Lower leg skin (tissue), 3 donors: ENCODE measurements at regions not wholly inside any gene's neighbourhood (a gene's known extent, or its start where the extent isn't known, plus 50 kb on each side); places are given as distances from the start of the nearest gene placed in this dataset.

Source experiments
- CTCF ChIP-seq, 3 donors: fragments of 450-650 bp; IDR thresholded peaks; one replicate each; pipeline ENCODE4 v1.5.1; 2016; ENCODE audit warnings: antibody characterized with exemption in 3 of 3, mild to moderate bottlenecking in 3 of 3, moderate library complexity in 2 of 3
- POLR2A ChIP-seq, 2 donors: fragments of 450-650 bp; IDR thresholded peaks; one replicate each; pipeline ENCODE4 v1.6.1; 2016 to 2017; ENCODE audit warnings: antibody characterized with exemption in 2 of 2, mild to moderate bottlenecking in 1 of 2, moderate library complexity in 1 of 2

DNA sequence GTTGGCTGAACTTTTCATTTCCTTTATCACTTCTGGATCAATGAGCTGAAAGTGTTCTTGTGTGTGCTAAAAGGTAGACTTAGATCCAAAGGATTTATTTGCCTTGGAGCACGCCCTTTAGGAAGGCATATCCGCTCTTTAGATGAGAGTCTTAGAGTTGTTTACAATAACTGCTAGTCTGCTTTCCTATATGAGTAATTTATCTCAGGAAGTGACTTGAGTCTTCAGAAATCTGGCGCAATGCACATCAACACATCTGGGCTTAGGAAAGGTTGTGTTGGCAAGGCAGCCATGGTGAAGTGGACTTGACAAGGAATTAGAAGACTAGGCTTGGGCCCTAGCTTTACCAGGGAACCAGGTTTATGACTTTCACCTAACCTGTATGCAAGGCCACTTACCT, 204.1 kb upstream of the PTGFR start:
- no peak for TF ChIP-seq POLR2A (IDR thresholded peaks at IDR 0.05)
- TF ChIP-seq CTCF (IDR thresholded peaks at IDR 0.05) = no peak
